ENCODE measurements at regions not wholly inside any gene's neighbourhood (a gene's known extent, or its start where the extent isn't known, plus 50 kb on each side); places are given as distances from the start of the nearest gene placed in this dataset.

- DNase-seq, result no peak
These were observed 176.2 kb downstream of the FOXO1 start for GRCh38 chr13:40490086-40490758.

GRCh38 chr13:40492511-40492910, 173.9 kb downstream of the FOXO1 start:
- DNase-seq, result no peak

GRCh38 chr13:40494513-40494912, 171.9 kb downstream of the FOXO1 start:
- no peak for DNase-seq

- DNase-seq, result no peak
These were observed 171.4 kb downstream of the FOXO1 start for GRCh38 chr13:40494946-40495620.

- DNase-seq, result no peak
These were observed 170.8 kb downstream of the FOXO1 start for GRCh38 chr13:40495621-40496001.

- DNase-seq, result no peak
These were observed 170.2 kb downstream of the FOXO1 start for GRCh38 chr13:40496035-40496810.

- DNase-seq, result no peak
These were observed 168.0 kb downstream of the FOXO1 start for GRCh38 chr13:40498461-40498860.

GRCh38 chr13:40502236-40502635, 164.2 kb downstream of the FOXO1 start:
- no peak for DNase-seq

GRCh38 chr13:40503011-40503410, 163.4 kb downstream of the FOXO1 start:
- DNase-seq, result no peak

- no peak for DNase-seq
These were observed 162.4 kb downstream of the FOXO1 start for GRCh38 chr13:40503966-40504591.

GRCh38 chr13:40504641-40505040, 161.8 kb downstream of the FOXO1 start:
- no peak for DNase-seq

GRCh38 chr13:40505196-40505595, 161.2 kb downstream of the FOXO1 start:
- DNase-seq, result no peak
